PC-3 (cell line): ENCODE measurements at regions not wholly inside any gene's neighbourhood (a gene's known extent, or its start where the extent isn't known, plus 50 kb on each side); places are given as distances from the start of the nearest gene placed in this dataset.

Experiments used
- EZH2 ChIP-seq: fragments of 300-600 bp; sonication (generic); IDR thresholded peaks from one replicate; pipeline ENCODE4 v1.6.1; 2017; ENCODE audit warnings: antibody characterized with exemption, mild to moderate bottlenecking, low read length; ENCODE audit not compliant: unreplicated experiment
- TF ChIP-seq, protein P1 (sequence below): fragments of 300-600 bp; sonication (generic); conservative IDR thresholded peaks from 2 replicates; pipeline ENCODE4 v1.5.1; 2017; ENCODE audit warnings: antibody characterized with exemption, low read depth, mild to moderate bottlenecking, low read length

DNA sequence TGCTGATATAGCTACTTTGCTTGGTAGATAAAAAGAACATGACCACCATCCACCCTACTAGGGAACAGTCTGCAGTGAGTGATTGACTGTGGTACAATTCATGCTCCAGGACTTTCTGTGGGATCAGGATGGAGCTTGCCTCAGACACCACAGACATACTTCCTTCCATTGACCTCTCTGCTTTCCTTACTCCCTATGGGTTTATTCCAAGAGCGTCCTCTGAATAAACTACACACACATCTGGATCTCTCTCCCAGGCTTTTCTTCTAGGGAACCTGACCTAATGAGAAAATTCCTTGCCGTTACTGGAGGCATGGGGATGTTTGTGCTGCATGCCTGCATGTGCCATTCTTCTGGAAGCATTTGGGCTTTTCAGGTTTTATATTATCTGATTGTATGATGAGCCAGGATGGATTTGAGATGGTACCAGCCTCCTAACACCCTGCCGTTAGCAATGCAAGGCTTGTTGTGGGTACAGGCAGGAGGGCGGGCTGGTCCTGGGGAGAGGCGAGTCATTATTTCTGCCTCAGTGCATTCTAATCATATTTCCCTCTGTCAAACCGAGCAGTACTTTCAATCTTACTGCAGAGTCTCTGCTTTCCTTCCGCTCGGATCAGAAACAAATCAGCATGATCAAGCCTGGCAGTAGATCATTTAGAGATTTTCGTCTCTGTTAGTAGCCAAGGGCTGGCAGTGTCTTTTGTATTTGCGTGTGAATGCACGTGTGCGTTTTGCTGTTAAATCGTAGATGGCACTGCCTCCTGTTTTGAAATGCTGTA lies 279.2 kb downstream of the PDCD6IP start:
- TF ChIP-seq, protein P1, sequence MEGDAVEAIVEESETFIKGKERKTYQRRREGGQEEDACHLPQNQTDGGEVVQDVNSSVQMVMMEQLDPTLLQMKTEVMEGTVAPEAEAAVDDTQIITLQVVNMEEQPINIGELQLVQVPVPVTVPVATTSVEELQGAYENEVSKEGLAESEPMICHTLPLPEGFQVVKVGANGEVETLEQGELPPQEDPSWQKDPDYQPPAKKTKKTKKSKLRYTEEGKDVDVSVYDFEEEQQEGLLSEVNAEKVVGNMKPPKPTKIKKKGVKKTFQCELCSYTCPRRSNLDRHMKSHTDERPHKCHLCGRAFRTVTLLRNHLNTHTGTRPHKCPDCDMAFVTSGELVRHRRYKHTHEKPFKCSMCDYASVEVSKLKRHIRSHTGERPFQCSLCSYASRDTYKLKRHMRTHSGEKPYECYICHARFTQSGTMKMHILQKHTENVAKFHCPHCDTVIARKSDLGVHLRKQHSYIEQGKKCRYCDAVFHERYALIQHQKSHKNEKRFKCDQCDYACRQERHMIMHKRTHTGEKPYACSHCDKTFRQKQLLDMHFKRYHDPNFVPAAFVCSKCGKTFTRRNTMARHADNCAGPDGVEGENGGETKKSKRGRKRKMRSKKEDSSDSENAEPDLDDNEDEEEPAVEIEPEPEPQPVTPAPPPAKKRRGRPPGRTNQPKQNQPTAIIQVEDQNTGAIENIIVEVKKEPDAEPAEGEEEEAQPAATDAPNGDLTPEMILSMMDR: no peak
- TF ChIP-seq EZH2: no peak
